NCI-H2227 treated with DMSO at 0.1 percent for 48 hours (cell line): ENCODE measurements at regions not wholly inside any gene's neighbourhood (a gene's known extent, or its start where the extent isn't known, plus 50 kb on each side); places are given as distances from the start of the nearest gene placed in this dataset.
"Not testable (repeated sequence)": the region's sequence is repeated elsewhere in the genome, so short reads cannot be mapped to it uniquely, and the experiment has no call there.

Experiments
- DNase-seq: peaks from one replicate; lab custom pipeline; 2025; lab: John Stamatoyannopoulos, UW

GRCh38 chrX:46165866-46166265 lies 379.4 kb downstream of the ZNF674 start:
- no peak for DNase-seq

- no peak for DNase-seq
Measured at GRCh38 chrX:46165411-46165810, 379.8 kb downstream of the ZNF674 start.

GRCh38 chrX:46152756-46153155 lies 392.5 kb downstream of the ZNF674 start:
- no peak for DNase-seq

- not testable (repeated sequence) for DNase-seq
Measured at GRCh38 chrX:46151332-46151731, 393.9 kb downstream of the ZNF674 start.

GRCh38 chrX:46144566-46144965 lies 400.7 kb downstream of the ZNF674 start:
- no peak for DNase-seq

- no peak for DNase-seq
Measured at GRCh38 chrX:46140272-46140671, 404.9 kb downstream of the ZNF674 start.

GRCh38 chrX:46130247-46130646 lies 415.0 kb downstream of the ZNF674 start:
- DNase-seq, result no peak

GRCh38 chrX:46125111-46125510 lies 420.1 kb downstream of the ZNF674 start:
- DNase-seq, result no peak

- DNase-seq, result no peak
Measured at GRCh38 chrX:46117234-46117633, 428.0 kb downstream of the ZNF674 start.

GRCh38 chrX:46087310-46087709 lies 457.9 kb downstream of the ZNF674 start:
- not testable (repeated sequence) for DNase-seq

GRCh38 chrX:46080121-46080520 lies 465.1 kb downstream of the ZNF674 start:
- not testable (repeated sequence) for DNase-seq

- DNase-seq, result no peak
Measured at GRCh38 chrX:46072791-46073190, 472.4 kb downstream of the ZNF674 start.

- no peak for DNase-seq
Measured at GRCh38 chrX:46072372-46072771, 472.8 kb downstream of the ZNF674 start.

- DNase-seq, result no peak
Measured at GRCh38 chrX:46070421-46070820, 474.8 kb downstream of the ZNF674 start.

GRCh38 chrX:46059316-46059715 lies 485.9 kb downstream of the ZNF674 start:
- DNase-seq, result no peak

- DNase-seq, result no peak
Measured at GRCh38 chrX:46044486-46044885, 500.7 kb downstream of the ZNF674 start.

GRCh38 chrX:46040001-46040400 lies 505.2 kb downstream of the ZNF674 start:
- no peak for DNase-seq

GRCh38 chrX:46039526-46039925 lies 505.7 kb downstream of the ZNF674 start:
- no peak for DNase-seq

- no peak for DNase-seq
Measured at GRCh38 chrX:46036508-46036907, 508.7 kb downstream of the ZNF674 start.

- DNase-seq, result no peak
Measured at GRCh38 chrX:46034868-46035267, 510.4 kb downstream of the ZNF674 start.

GRCh38 chrX:46029777-46030176 lies 515.4 kb downstream of the ZNF674 start:
- DNase-seq, result no peak

GRCh38 chrX:46016296-46016695 lies 528.9 kb downstream of the ZNF674 start:
- no peak for DNase-seq

GRCh38 chrX:46015653-46016052 lies 529.6 kb downstream of the ZNF674 start:
- DNase-seq, result no peak

- DNase-seq, result no peak
Measured at GRCh38 chrX:45992402-45993123, 552.7 kb downstream of the ZNF674 start.
